Fibroblast of lung (primary cell): ENCODE measurements at regions not wholly inside any gene's neighbourhood (a gene's known extent, or its start where the extent isn't known, plus 50 kb on each side); places are given as distances from the start of the nearest gene placed in this dataset.

ENCODE experiments used
- DNase-seq, 2 donors: peaks; one replicate each; pipeline versions ENCODE4 v3.0.0 to v3.0.0-alpha.2; 2010; ENCODE audit warnings: low read depth in 2 of 2
- H2AFZ ChIP-seq: 2 replicates; pipeline ENCODE4 v1.5.1; 2012; ENCODE audit warnings: low read length, control low read depth, inconsistent platforms
- H3K27ac ChIP-seq: 2 replicates; pipeline ENCODE4 v1.5.1; 2011; ENCODE audit warnings: low read length, control low read depth; ENCODE audit not compliant: insufficient read depth
- H3K27me3 ChIP-seq: 2 replicates; pipeline ENCODE4 v1.5.1; 2011; ENCODE audit warnings: mild to moderate bottlenecking, low read length; ENCODE audit not compliant: control insufficient read depth, insufficient read depth
- H3K36me3 ChIP-seq: 2 replicates; pipeline ENCODE4 v1.5.1; 2011; ENCODE audit warnings: low read length; ENCODE audit not compliant: control insufficient read depth, insufficient read depth
- H3K4me1 ChIP-seq: 2 replicates; pipeline ENCODE4 v1.5.1; 2011; ENCODE audit warnings: low read length; ENCODE audit not compliant: control insufficient read depth, insufficient read depth; ENCODE audit errors: extremely low read depth
- H3K4me2 ChIP-seq: 2 replicates; pipeline ENCODE4 v1.5.1; 2011; ENCODE audit warnings: low read length, control low read depth; ENCODE audit not compliant: insufficient read depth; ENCODE audit errors: extremely low read depth
- H3K4me3 ChIP-seq, 4 experiments: fragments of 200-600 bp in 1 of 4; sonication (generic) in 1 of 4; replicated peaks in 1 of 4; 2 replicates each; pipeline ENCODE4 v1.5.1; 2011 to 2016; ENCODE audit warnings: low read length in 4 of 4, low read depth in 3 of 4, mild to moderate bottlenecking in 3 of 4, control low read depth in 2 of 4, inconsistent platforms in 1 of 4, mixed read lengths in 1 of 4; ENCODE audit not compliant: insufficient read depth in 1 of 4; ENCODE audit errors: control extremely low read depth in 1 of 4
- H3K79me2 ChIP-seq: 2 replicates; pipeline ENCODE4 v1.5.1; 2012; ENCODE audit warnings: mild to moderate bottlenecking, low read length, inconsistent platforms; ENCODE audit not compliant: control insufficient read depth, insufficient read depth
- H3K9ac ChIP-seq: 2 replicates; pipeline ENCODE4 v1.5.1; 2011; ENCODE audit warnings: mild to moderate bottlenecking, low read length, control low read depth; ENCODE audit not compliant: insufficient read depth
- H3K9me3 ChIP-seq: 2 replicates; pipeline ENCODE4 v1.5.1; 2012; ENCODE audit warnings: low read depth, low read length; ENCODE audit not compliant: control insufficient read depth, insufficient read depth
- H4K20me1 ChIP-seq: 2 replicates; pipeline ENCODE4 v1.5.1; 2011; ENCODE audit warnings: low read length; ENCODE audit not compliant: control insufficient read depth, insufficient read depth; ENCODE audit errors: extremely low read depth
- CTCF ChIP-seq, 2 donors: IDR thresholded peaks in 1 of 2; conservative IDR thresholded peaks in 1 of 2; 1 replicate in 1 of 2; 2 replicates in 1 of 2; pipeline ENCODE4 v1.5.1; 2011 to 2012; ENCODE audit warnings: low read length in 2 of 2, control low read depth in 1 of 2, inconsistent platforms in 1 of 2, low read depth in 1 of 2, mild to moderate bottlenecking in 1 of 2
- EZH2 ChIP-seq: IDR thresholded peaks from 2 replicates; pipeline ENCODE4 v1.5.1; 2012; ENCODE audit warnings: low read length, control low read depth, mild to moderate bottlenecking; ENCODE audit errors: missing control alignments

DNA sequence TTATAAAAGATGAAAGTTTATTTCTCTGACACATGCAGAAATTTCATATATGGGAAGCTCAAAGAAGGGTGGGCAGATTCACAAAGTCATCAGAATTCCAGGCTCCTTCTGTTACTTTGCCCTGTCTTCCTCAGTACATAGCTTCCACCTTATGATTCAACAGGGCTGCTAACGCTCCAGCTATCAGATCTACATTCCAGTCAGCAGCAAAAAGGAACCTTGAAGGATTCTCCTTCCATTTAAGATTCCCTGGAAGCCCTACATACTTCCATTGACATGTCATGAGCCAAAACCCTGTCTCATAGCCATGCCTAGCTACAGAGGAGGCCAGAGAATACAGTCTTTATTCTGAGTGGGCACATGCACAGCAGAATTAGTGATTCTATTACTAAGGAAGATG lies 103.3 kb downstream of the NCR2 start:
- Histone ChIP-seq H3K36me3 (no peaks in the 10 kb centered on the region), H3K4me1 (no peaks in the 10 kb centered on the region), H3K9me3 (no peaks in the 10 kb centered on the region), H3K4me2 (no peak overlapping the region), H4K20me1 (no peaks in the 10 kb centered on the region), H3K9ac (no peak overlapping the region), H3K79me2 (no peaks in the 10 kb centered on the region), H3K4me3 (no peak overlapping the region), H3K27me3 (peaks cover 10% of the 10 kb centered on the region), H3K27ac (no peak overlapping the region), H2AFZ (no peak overlapping the region)
- DNase-seq = no peak
- TF ChIP-seq CTCF (conservative IDR thresholded peaks at IDR 0.05 in 1 of 2, IDR thresholded peaks at IDR 0.05 in 1 of 2; ENCODE audit: low read depth in 1 of 2, low read length in 2 of 2) (no peak), EZH2 (no peak)

- Histone ChIP-seq H3K4me2 (no peak overlapping the region), H4K20me1 (no peaks in the 10 kb centered on the region), H2AFZ (no peak overlapping the region), H3K9ac (no peak overlapping the region), H3K79me2 (no peaks in the 10 kb centered on the region), H3K27ac (no peak overlapping the region), H3K36me3 (no peaks in the 10 kb centered on the region), H3K27me3 (peaks cover 19% of the 10 kb centered on the region), H3K9me3 (no peaks in the 10 kb centered on the region), H3K4me3 (no peak overlapping the region), H3K4me1 (no peaks in the 10 kb centered on the region)
- TF ChIP-seq CTCF (conservative IDR thresholded peaks at IDR 0.05 in 1 of 2, IDR thresholded peaks at IDR 0.05 in 1 of 2; ENCODE audit: low read depth in 1 of 2, low read length in 2 of 2) = no peak
- TF ChIP-seq EZH2 = no peak
- no peak for DNase-seq
Measured at GRCh38 chr6:41439524-41440418, 104.4 kb downstream of the NCR2 start.

DNA sequence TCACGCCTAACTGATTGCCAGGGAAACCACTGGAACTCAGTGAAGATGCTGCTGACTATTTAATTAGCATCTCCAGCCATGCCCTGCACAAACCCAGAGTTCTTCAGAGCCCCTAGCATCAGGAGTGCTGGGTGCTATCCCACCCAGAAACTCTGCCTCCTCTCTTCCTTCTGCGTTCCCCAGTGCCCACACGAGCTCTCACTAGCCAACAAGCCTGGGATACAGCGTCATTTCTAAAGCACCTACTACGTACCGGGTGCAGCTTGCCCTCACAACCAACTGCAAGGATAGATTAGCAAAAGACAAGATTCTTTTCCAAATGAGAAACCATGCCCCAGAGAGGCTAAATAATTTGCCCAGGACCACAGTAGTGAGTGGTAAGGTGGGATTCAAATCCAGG lies 105.2 kb upstream of the FOXP4 start:
- H3K9ac ChIP-seq = no peak overlapping the region

More for the DNA sequence above, 105.2 kb upstream of the FOXP4 start:
- H3K79me2 ChIP-seq = no peaks in the 10 kb centered on the region
- peaks cover 23% of the 10 kb centered on the region for H3K27me3 ChIP-seq
- H3K4me1 ChIP-seq = no peaks in the 10 kb centered on the region
- no peak for TF ChIP-seq CTCF (conservative IDR thresholded peaks at IDR 0.05 in 1 of 2, IDR thresholded peaks at IDR 0.05 in 1 of 2; ENCODE audit: low read depth in 1 of 2, low read length in 2 of 2)
- no peak for TF ChIP-seq EZH2
- no peak for DNase-seq
- H3K36me3 ChIP-seq = no peaks in the 10 kb centered on the region
- no peak overlapping the region for H3K4me2 ChIP-seq
- H4K20me1 ChIP-seq = no peaks in the 10 kb centered on the region
- no peak overlapping the region for H2AFZ ChIP-seq
- no peaks in the 10 kb centered on the region for H3K9me3 ChIP-seq
- no peak overlapping the region for H3K4me3 ChIP-seq
- no peak overlapping the region for H3K27ac ChIP-seq
